ENCODE measurements at regions not wholly inside any gene's neighbourhood (a gene's known extent, or its start where the extent isn't known, plus 50 kb on each side); places are given as distances from the start of the nearest gene placed in this dataset.

DNA sequence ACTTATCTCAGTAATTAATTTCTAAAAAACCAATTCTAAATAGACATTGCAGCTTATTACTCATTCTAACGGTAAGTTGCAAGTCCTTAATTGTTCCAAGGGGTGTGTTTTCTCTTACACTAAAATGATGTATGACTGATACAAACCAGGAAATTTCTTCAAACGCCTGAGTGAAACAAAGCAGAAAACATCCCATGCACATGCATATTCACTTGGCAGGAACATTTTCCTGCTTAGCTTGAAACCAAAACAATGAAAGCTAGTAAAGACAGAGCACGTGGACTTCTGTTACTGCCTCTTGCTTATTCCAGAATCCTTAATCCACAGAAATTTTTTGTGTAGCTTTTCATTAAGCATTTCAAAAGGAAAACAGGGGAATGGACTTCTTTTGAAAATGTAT, 187.7 kb downstream of the MTERF1 start:
- TF ChIP-seq, protein P1, sequence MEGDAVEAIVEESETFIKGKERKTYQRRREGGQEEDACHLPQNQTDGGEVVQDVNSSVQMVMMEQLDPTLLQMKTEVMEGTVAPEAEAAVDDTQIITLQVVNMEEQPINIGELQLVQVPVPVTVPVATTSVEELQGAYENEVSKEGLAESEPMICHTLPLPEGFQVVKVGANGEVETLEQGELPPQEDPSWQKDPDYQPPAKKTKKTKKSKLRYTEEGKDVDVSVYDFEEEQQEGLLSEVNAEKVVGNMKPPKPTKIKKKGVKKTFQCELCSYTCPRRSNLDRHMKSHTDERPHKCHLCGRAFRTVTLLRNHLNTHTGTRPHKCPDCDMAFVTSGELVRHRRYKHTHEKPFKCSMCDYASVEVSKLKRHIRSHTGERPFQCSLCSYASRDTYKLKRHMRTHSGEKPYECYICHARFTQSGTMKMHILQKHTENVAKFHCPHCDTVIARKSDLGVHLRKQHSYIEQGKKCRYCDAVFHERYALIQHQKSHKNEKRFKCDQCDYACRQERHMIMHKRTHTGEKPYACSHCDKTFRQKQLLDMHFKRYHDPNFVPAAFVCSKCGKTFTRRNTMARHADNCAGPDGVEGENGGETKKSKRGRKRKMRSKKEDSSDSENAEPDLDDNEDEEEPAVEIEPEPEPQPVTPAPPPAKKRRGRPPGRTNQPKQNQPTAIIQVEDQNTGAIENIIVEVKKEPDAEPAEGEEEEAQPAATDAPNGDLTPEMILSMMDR (IDR thresholded peaks at IDR 0.05; ENCODE audit: low read length) = no peak
- no peak for TF ChIP-seq EZH2 (IDR thresholded peaks at IDR 0.05; ENCODE audit: borderline replicate concordance, low read length)

Data from OCI-LY1 (cell line).